ENCODE measurements at regions not wholly inside any gene's neighbourhood (a gene's known extent, or its start where the extent isn't known, plus 50 kb on each side); places are given as distances from the start of the nearest gene placed in this dataset.

- Histone ChIP-seq H3K27me3 (ENCODE audit: control insufficient read depth in 3 of 3, insufficient read depth in 3 of 3, low read depth in 1 of 3, low read length in 3 of 3) (peaks cover 0 to 7% (median 0%) of the 10 kb centered on the region in 3 experiments), H2AFZ (ENCODE audit: low read length) (no peak overlapping the region), H2BK120ac (ENCODE audit: low read depth, low read length) (no peak overlapping the region), H2AK5ac (ENCODE audit: low read depth, low read length) (peak overlapping the region; percentile 1), H3K79me1 (ENCODE audit: low read depth, low read length) (no peaks in the 10 kb centered on the region), H4K8ac (ENCODE audit: low read depth, low read length) (no peak overlapping the region), H3K23ac (ENCODE audit: low read depth, low read length, poor library complexity) (no peak overlapping the region), H4K91ac (ENCODE audit: low read depth, low read length, poor library complexity) (no peak overlapping the region), H3K18ac (ENCODE audit: low read length) (no peak overlapping the region), H2BK12ac (ENCODE audit: low read length) (no peak overlapping the region), H3K14ac (ENCODE audit: low read length) (no peak overlapping the region), H3K9ac (ENCODE audit: low read depth, low read length, poor library complexity) (no peak overlapping the region), H3K4me1 (ENCODE audit: control insufficient read depth in 2 of 2, insufficient read depth in 1 of 2, low read depth in 1 of 2, low read length in 2 of 2) (no peaks in the 10 kb centered on the region), H2BK5ac (ENCODE audit: low read length) (no peak overlapping the region), H3K9me3 (replicated peaks in 1 of 2; ENCODE audit: control insufficient read depth in 2 of 2, insufficient read depth in 1 of 2, low read depth in 1 of 2, low read length in 2 of 2) (peaks cover 0 to 2% of the 10 kb centered on the region in 2 donors), H3K4me2 (ENCODE audit: insufficient read depth, low read length, poor library complexity, severe bottlenecking) (no peak overlapping the region), H3K4ac (ENCODE audit: low read length) (no peak overlapping the region), H3K36me3 (replicated peaks in 1 of 2; ENCODE audit: control insufficient read depth in 2 of 2, insufficient read depth in 2 of 2, low read length in 2 of 2) (no peaks in the 10 kb centered on the region), H2BK15ac (ENCODE audit: low read length) (no peak overlapping the region), H3K4me3 (ENCODE audit: low read length in 2 of 2) (no peak overlapping the region), H3K27ac (replicated peaks; ENCODE audit: low read length) (no peak overlapping the region)
- whole genome bisulfite sequencing, 2 donors (ENCODE audit: extremely low coverage in 2 of 2, insufficient read length in 2 of 2, insufficient replicate concordance in 1 of 2): no CpG with 5 or more reads among the region's 5 CpGs
- DNase-seq (ENCODE audit: low spot score): no peak
These were observed 129.4 kb upstream of the PITX1 start for GRCh38 chr5:135163391-135163790.

GRCh38 chr5:135162661-135163265 lies 128.7 kb upstream of the PITX1 start:
- DNase-seq (ENCODE audit: low spot score): no peak
- Histone ChIP-seq H3K79me1 (ENCODE audit: low read depth, low read length) (no peaks in the 10 kb centered on the region), H3K36me3 (replicated peaks in 1 of 2; ENCODE audit: control insufficient read depth in 2 of 2, insufficient read depth in 2 of 2, low read length in 2 of 2) (no peaks in the 10 kb centered on the region), H3K9ac (ENCODE audit: low read depth, low read length, poor library complexity) (no peak overlapping the region), H2AFZ (ENCODE audit: low read length) (no peak overlapping the region), H3K18ac (ENCODE audit: low read length) (peak overlapping the region; percentile 71), H3K4me2 (ENCODE audit: insufficient read depth, low read length, poor library complexity, severe bottlenecking) (no peak overlapping the region), H4K8ac (ENCODE audit: low read depth, low read length) (no peak overlapping the region), H3K27ac (replicated peaks; ENCODE audit: low read length) (no peak overlapping the region), H3K4ac (ENCODE audit: low read length) (no peak overlapping the region), H2AK5ac (ENCODE audit: low read depth, low read length) (peak overlapping the region; percentile 1), H3K23ac (ENCODE audit: low read depth, low read length, poor library complexity) (no peak overlapping the region), H3K9me3 (replicated peaks in 1 of 2; ENCODE audit: control insufficient read depth in 2 of 2, insufficient read depth in 1 of 2, low read depth in 1 of 2, low read length in 2 of 2) (peaks cover 0 to 2% of the 10 kb centered on the region in 2 donors), H2BK120ac (ENCODE audit: low read depth, low read length) (no peak overlapping the region), H3K27me3 (ENCODE audit: control insufficient read depth in 3 of 3, insufficient read depth in 3 of 3, low read depth in 1 of 3, low read length in 3 of 3) (peaks cover 0 to 7% (median 0%) of the 10 kb centered on the region in 3 experiments), H2BK5ac (ENCODE audit: low read length) (no peak overlapping the region), H2BK12ac (ENCODE audit: low read length) (no peak overlapping the region), H4K91ac (ENCODE audit: low read depth, low read length, poor library complexity) (no peak overlapping the region), H3K4me1 (ENCODE audit: control insufficient read depth in 2 of 2, insufficient read depth in 1 of 2, low read depth in 1 of 2, low read length in 2 of 2) (no peaks in the 10 kb centered on the region), H2BK15ac (ENCODE audit: low read length) (peak overlapping the region; percentile 34), H3K14ac (ENCODE audit: low read length) (peak overlapping the region; percentile 3), H3K4me3 (ENCODE audit: low read length in 2 of 2) (no peak overlapping the region)
- no CpG with 5 or more reads among the region's 9 CpGs for WGBS, 2 donors (ENCODE audit: extremely low coverage in 2 of 2, insufficient read length in 2 of 2, insufficient replicate concordance in 1 of 2)

DNA sequence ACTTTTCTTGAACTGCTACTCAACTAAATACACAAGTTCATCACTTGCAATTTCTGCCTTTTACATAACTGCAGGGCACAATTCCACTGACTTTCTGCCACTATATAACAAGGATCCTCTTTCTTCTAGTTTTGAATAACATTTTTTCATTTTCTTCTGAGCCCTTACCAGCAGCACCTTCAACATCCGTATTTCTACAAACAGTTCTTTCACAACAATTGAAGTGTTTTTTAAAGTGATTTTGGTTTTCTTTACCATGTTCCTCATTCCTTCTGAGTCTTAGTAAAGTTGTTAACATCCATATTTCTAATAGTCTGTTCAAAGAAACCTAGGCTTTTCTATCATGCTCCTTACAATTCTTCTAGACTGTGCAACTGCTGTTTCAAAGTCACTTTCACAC lies 127.2 kb upstream of the PITX1 start:
- Histone ChIP-seq H4K91ac (ENCODE audit: low read depth, low read length, poor library complexity) (no peak overlapping the region), H2BK15ac (ENCODE audit: low read length) (no peak overlapping the region), H3K18ac (ENCODE audit: low read length) (no peak overlapping the region), H3K36me3 (replicated peaks in 1 of 2; ENCODE audit: control insufficient read depth in 2 of 2, insufficient read depth in 2 of 2, low read length in 2 of 2) (no peaks in the 10 kb centered on the region), H3K9ac (ENCODE audit: low read depth, low read length, poor library complexity) (no peak overlapping the region), H3K27me3 (ENCODE audit: control insufficient read depth in 3 of 3, insufficient read depth in 3 of 3, low read depth in 1 of 3, low read length in 3 of 3) (peaks cover 0 to 7% (median 0%) of the 10 kb centered on the region in 3 experiments), H3K4me2 (ENCODE audit: insufficient read depth, low read length, poor library complexity, severe bottlenecking) (no peak overlapping the region), H2BK120ac (ENCODE audit: low read depth, low read length) (no peak overlapping the region), H4K8ac (ENCODE audit: low read depth, low read length) (no peak overlapping the region), H2AK5ac (ENCODE audit: low read depth, low read length) (no peak overlapping the region), H2BK5ac (ENCODE audit: low read length) (no peak overlapping the region), H3K4me3 (ENCODE audit: low read length in 2 of 2) (no peak overlapping the region), H3K23ac (ENCODE audit: low read depth, low read length, poor library complexity) (no peak overlapping the region), H3K14ac (ENCODE audit: low read length) (no peak overlapping the region), H3K4ac (ENCODE audit: low read length) (no peak overlapping the region), H3K4me1 (ENCODE audit: control insufficient read depth in 2 of 2, insufficient read depth in 1 of 2, low read depth in 1 of 2, low read length in 2 of 2) (no peaks in the 10 kb centered on the region), H2BK12ac (ENCODE audit: low read length) (no peak overlapping the region), H3K27ac (replicated peaks; ENCODE audit: low read length) (no peak overlapping the region), H3K79me1 (ENCODE audit: low read depth, low read length) (no peaks in the 10 kb centered on the region), H2AFZ (ENCODE audit: low read length) (no peak overlapping the region), H3K9me3 (replicated peaks in 1 of 2; ENCODE audit: control insufficient read depth in 2 of 2, insufficient read depth in 1 of 2, low read depth in 1 of 2, low read length in 2 of 2) (no peaks in the 10 kb centered on the region)
- no peak for DNase-seq (ENCODE audit: low spot score)
- WGBS, 2 donors (ENCODE audit: extremely low coverage in 2 of 2, insufficient read length in 2 of 2, insufficient replicate concordance in 1 of 2): no CpG with 5 or more reads among the region's 1 CpG

- Histone ChIP-seq H2BK120ac (ENCODE audit: low read depth, low read length) (no peak overlapping the region), H3K79me1 (ENCODE audit: low read depth, low read length) (no peaks in the 10 kb centered on the region), H4K91ac (ENCODE audit: low read depth, low read length, poor library complexity) (no peak overlapping the region), H2BK15ac (ENCODE audit: low read length) (no peak overlapping the region), H3K4me2 (ENCODE audit: insufficient read depth, low read length, poor library complexity, severe bottlenecking) (no peak overlapping the region), H3K9ac (ENCODE audit: low read depth, low read length, poor library complexity) (no peak overlapping the region), H4K8ac (ENCODE audit: low read depth, low read length) (no peak overlapping the region), H2AFZ (ENCODE audit: low read length) (no peak overlapping the region), H3K4ac (ENCODE audit: low read length) (no peak overlapping the region), H3K23ac (ENCODE audit: low read depth, low read length, poor library complexity) (no peak overlapping the region), H2BK5ac (ENCODE audit: low read length) (no peak overlapping the region), H3K14ac (ENCODE audit: low read length) (no peak overlapping the region), H3K9me3 (replicated peaks in 1 of 2; ENCODE audit: control insufficient read depth in 2 of 2, insufficient read depth in 1 of 2, low read depth in 1 of 2, low read length in 2 of 2) (peaks cover 0 to 2% of the 10 kb centered on the region in 2 donors), H2AK5ac (ENCODE audit: low read depth, low read length) (no peak overlapping the region), H2BK12ac (ENCODE audit: low read length) (no peak overlapping the region), H3K27me3 (ENCODE audit: control insufficient read depth in 3 of 3, insufficient read depth in 3 of 3, low read depth in 1 of 3, low read length in 3 of 3) (peaks cover 0 to 9% (median 0%) of the 10 kb centered on the region in 3 experiments), H3K4me3 (ENCODE audit: low read length in 2 of 2) (no peak overlapping the region), H3K18ac (ENCODE audit: low read length) (no peak overlapping the region), H3K27ac (replicated peaks; ENCODE audit: low read length) (no peak overlapping the region), H3K36me3 (replicated peaks in 1 of 2; ENCODE audit: control insufficient read depth in 2 of 2, insufficient read depth in 2 of 2, low read length in 2 of 2) (no peaks in the 10 kb centered on the region), H3K4me1 (ENCODE audit: control insufficient read depth in 2 of 2, insufficient read depth in 1 of 2, low read depth in 1 of 2, low read length in 2 of 2) (no peaks in the 10 kb centered on the region)
- WGBS, 2 donors (ENCODE audit: extremely low coverage in 2 of 2, insufficient read length in 2 of 2, insufficient replicate concordance in 1 of 2): no CpG with 5 or more reads among the region's 1 CpG
- DNase-seq (ENCODE audit: low spot score): no peak
These were observed 126.1 kb upstream of the PITX1 start for GRCh38 chr5:135160036-135160675.

All from neuronal stem cell (in vitro differentiated cells).